PC-3 (cell line): ENCODE measurements at regions not wholly inside any gene's neighbourhood (a gene's known extent, or its start where the extent isn't known, plus 50 kb on each side); places are given as distances from the start of the nearest gene placed in this dataset.

Experiments
- EZH2phosphoT487 ChIP-seq: fragments of 300-600 bp; sonication (generic); IDR thresholded peaks from 2 replicates; pipeline ENCODE4 v1.6.1; 2018; ENCODE audit warnings: mild to moderate bottlenecking, antibody characterized with exemption, low read length, borderline replicate concordance
- TF ChIP-seq, protein P1 (sequence below): fragments of 300-600 bp; sonication (generic); conservative IDR thresholded peaks from 2 replicates; pipeline ENCODE4 v1.5.1; 2017; ENCODE audit warnings: antibody characterized with exemption, low read depth, mild to moderate bottlenecking, low read length

DNA sequence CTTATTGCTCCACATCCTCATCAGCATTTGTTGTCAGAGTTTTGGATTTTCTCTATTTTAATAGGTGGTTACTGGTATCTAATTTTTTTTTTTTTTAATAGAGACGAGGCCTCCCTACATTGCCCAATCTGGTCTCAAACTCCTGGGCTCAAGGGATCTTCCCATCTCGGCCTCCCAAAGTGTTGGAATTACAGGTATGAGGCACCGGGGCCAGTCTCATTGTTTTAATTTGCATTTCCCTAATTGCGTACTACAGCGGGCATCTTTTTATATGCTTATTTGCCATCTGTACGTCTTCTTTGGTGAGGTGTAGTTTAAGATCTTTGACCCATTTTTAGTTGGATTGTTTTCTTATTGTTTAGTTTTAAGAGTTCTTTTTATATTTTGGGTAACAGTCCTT is 210.4 kb upstream of the SULF2 start:
- TF ChIP-seq EZH2phosphoT487: no peak
- TF ChIP-seq, protein P1, sequence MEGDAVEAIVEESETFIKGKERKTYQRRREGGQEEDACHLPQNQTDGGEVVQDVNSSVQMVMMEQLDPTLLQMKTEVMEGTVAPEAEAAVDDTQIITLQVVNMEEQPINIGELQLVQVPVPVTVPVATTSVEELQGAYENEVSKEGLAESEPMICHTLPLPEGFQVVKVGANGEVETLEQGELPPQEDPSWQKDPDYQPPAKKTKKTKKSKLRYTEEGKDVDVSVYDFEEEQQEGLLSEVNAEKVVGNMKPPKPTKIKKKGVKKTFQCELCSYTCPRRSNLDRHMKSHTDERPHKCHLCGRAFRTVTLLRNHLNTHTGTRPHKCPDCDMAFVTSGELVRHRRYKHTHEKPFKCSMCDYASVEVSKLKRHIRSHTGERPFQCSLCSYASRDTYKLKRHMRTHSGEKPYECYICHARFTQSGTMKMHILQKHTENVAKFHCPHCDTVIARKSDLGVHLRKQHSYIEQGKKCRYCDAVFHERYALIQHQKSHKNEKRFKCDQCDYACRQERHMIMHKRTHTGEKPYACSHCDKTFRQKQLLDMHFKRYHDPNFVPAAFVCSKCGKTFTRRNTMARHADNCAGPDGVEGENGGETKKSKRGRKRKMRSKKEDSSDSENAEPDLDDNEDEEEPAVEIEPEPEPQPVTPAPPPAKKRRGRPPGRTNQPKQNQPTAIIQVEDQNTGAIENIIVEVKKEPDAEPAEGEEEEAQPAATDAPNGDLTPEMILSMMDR: no peak
